HCT116 (cell line): ENCODE measurements at regions not wholly inside any gene's neighbourhood (a gene's known extent, or its start where the extent isn't known, plus 50 kb on each side); places are given as distances from the start of the nearest gene placed in this dataset.

Experiments
- ATAC-seq: fragments of 200-7000 bp; cut with Tn5 transposase; 2 replicates; pipeline ENCODE4 v1.9.1; 2020; ENCODE audit warnings: mild to moderate bottlenecking, moderate library complexity
- BruUV-seq: library from RNA; stranded (reverse); fragments of 400-500 nt; replicated peaks from 2 replicates; lab custom pipeline; 2021; lab: Mats Ljungman, UMichigan
- CTCF ChIA-PET: fragments of 300-600 bp; sonication (Branson Sonifier 250); formaldehyde crosslinking; loops from one replicate; lab custom pipeline; 2021; ENCODE audit warnings: antibody characterized with exemption; lab: Charles Lee
- POLR2A ChIA-PET: fragments of 300-600, 350-600 bp; sonication (Branson Sonifier 250); formaldehyde crosslinking; loops from one replicate; lab custom pipeline; 2021; ENCODE audit warnings: antibody characterized with exemption; lab: Charles Lee
- RAD21 ChIA-PET, 2 experiments: fragments of 300-600 bp; sonication (Branson Sonifier 250); formaldehyde crosslinking; loops; one replicate each; lab custom pipeline; 2023; ENCODE audit warnings: low total read pairs in 2 of 2; ENCODE audit not compliant: uncharacterized antibody in 2 of 2, unreplicated experiment in 2 of 2, low non-redundant PET in 1 of 2; lab: Charles Lee
- DNase-seq: peaks from one replicate; pipeline ENCODE4 v3.0.0-alpha.2; 2010; ENCODE audit warnings: low read depth, low spot score
- H2AFZ ChIP-seq: fragments of 200-600 bp; shearing (Covaris generic), sonication (generic); 2 replicates; pipeline ENCODE4 v1.6.1; 2017; ENCODE audit warnings: low read depth, mixed run types, mixed read lengths, antibody characterized with exemption, low read length; ENCODE audit not compliant: poor library complexity, severe bottlenecking
- H3K27ac ChIP-seq: 2 replicates; pipeline ENCODE4 v1.5.1; 2012; ENCODE audit warnings: low read depth, low read length
- H3K27me3 ChIP-seq: fragments of 200-600 bp; sonication (generic); 2 replicates; pipeline ENCODE4 v1.6.1; 2016; ENCODE audit warnings: mixed run types, low read length, mixed read lengths; ENCODE audit not compliant: insufficient read depth
- H3K36me3 ChIP-seq, 2 experiments: fragments of 200-500 bp in 1 of 2; fragments of 200-600 bp in 1 of 2; sonication (Bioruptor generic) in 1 of 2; sonication (generic) in 1 of 2; 2 replicates each; pipeline versions ENCODE4 v1.5.1 to v1.6.1; 2014 to 2016; ENCODE audit warnings: low read length in 2 of 2, inconsistent platforms in 1 of 2, mixed read lengths in 1 of 2, mixed run types in 1 of 2; ENCODE audit not compliant: insufficient read depth in 2 of 2, control insufficient read depth in 1 of 2
- H3K4me1 ChIP-seq, 2 experiments: fragments of 200-600 bp in 1 of 2; sonication (generic) in 1 of 2; 2 replicates each; pipeline versions ENCODE4 v1.5.1 to v1.6.1; 2012 to 2017; ENCODE audit warnings: low read length in 2 of 2, inconsistent platforms in 1 of 2, mild to moderate bottlenecking in 1 of 2, mixed read lengths in 1 of 2, mixed run types in 1 of 2, moderate library complexity in 1 of 2; ENCODE audit not compliant: insufficient read depth in 2 of 2, control insufficient read depth in 1 of 2
- H3K4me2 ChIP-seq: fragments of 200-600 bp; sonication (generic); 2 replicates; pipeline ENCODE4 v1.6.1; 2017; ENCODE audit warnings: mixed run types, low read length, mixed read lengths
- H3K4me3 ChIP-seq, 2 experiments: fragments of 200-600 bp in 1 of 2; sonication (generic) in 1 of 2; replicated peaks in 1 of 2; 2 replicates each; pipeline ENCODE4 v1.5.1; 2011 to 2016; ENCODE audit warnings: low read length in 2 of 2, control low read depth in 1 of 2, low read depth in 1 of 2, mild to moderate bottlenecking in 1 of 2, mixed read lengths in 1 of 2, mixed run types in 1 of 2
- H3K79me2 ChIP-seq: fragments of 200-600 bp; sonication (generic); 2 replicates; pipeline ENCODE4 v1.6.1; 2017; ENCODE audit warnings: mild to moderate bottlenecking, mixed run types, low read length, moderate library complexity, mixed read lengths; ENCODE audit not compliant: insufficient read depth
- H3K9ac ChIP-seq: fragments of 200-600 bp; sonication (generic); 2 replicates; pipeline ENCODE4 v1.6.1; 2016; ENCODE audit warnings: low read length, mixed read lengths
- H3K9me2 ChIP-seq: fragments of 200-600 bp; sonication (generic), shearing (Covaris generic); 2 replicates; pipeline ENCODE4 v1.6.1; 2017; ENCODE audit warnings: mixed run types, mild to moderate bottlenecking, moderate library complexity; ENCODE audit not compliant: insufficient read depth
- H3K9me3 ChIP-seq, 2 experiments: fragments of 200-500 bp in 1 of 2; fragments of 200-600 bp in 1 of 2; sonication (Bioruptor generic) in 1 of 2; sonication (generic) in 1 of 2; 2 replicates each; pipeline ENCODE4 v1.6.1; 2014 to 2017; ENCODE audit warnings: low read length in 2 of 2, mixed read lengths in 2 of 2, inconsistent platforms in 1 of 2, low read depth in 1 of 2, mild to moderate bottlenecking in 1 of 2, mixed run types in 1 of 2, moderate library complexity in 1 of 2; ENCODE audit not compliant: control insufficient read depth in 1 of 2, insufficient read depth in 1 of 2
- H4K20me1 ChIP-seq: fragments of 200-600 bp; sonication (generic), shearing (Covaris generic); 2 replicates; pipeline ENCODE4 v1.6.1; 2017; ENCODE audit warnings: mixed run types, mild to moderate bottlenecking, moderate library complexity; ENCODE audit not compliant: insufficient read depth
- ATF3 ChIP-seq: IDR thresholded peaks from 2 replicates; pipeline ENCODE4 v1.6.1; 2012
- CTCF ChIP-seq, 3 experiments: fragments of 200-600 bp in 1 of 3; sonication (generic) in 1 of 3; IDR thresholded peaks in 2 of 3; conservative IDR thresholded peaks in 1 of 3; 2 replicates each; pipeline ENCODE4 v1.5.1; 2012 to 2017; ENCODE audit warnings: low read depth in 2 of 3, low read length in 2 of 3, antibody characterized with exemption in 1 of 3, borderline replicate concordance in 1 of 3, control low read depth in 1 of 3, mild to moderate bottlenecking in 1 of 3, mixed read lengths in 1 of 3, mixed run types in 1 of 3, moderate library complexity in 1 of 3; ENCODE audit not compliant: insufficient read depth in 1 of 3
- ELF1 ChIP-seq: IDR thresholded peaks from 2 replicates; pipeline ENCODE4 v1.6.1; 2012; ENCODE audit warnings: low read depth, borderline replicate concordance
- FOSL1 ChIP-seq: IDR thresholded peaks from 2 replicates; pipeline ENCODE4 v1.6.1; 2012; ENCODE audit warnings: low read depth
- JUND ChIP-seq: IDR thresholded peaks from 2 replicates; pipeline ENCODE4 v1.6.1; 2012
- POLR2A ChIP-seq: IDR thresholded peaks from 2 replicates; pipeline ENCODE4 v1.7.0; 2011; ENCODE audit warnings: borderline replicate concordance; ENCODE audit not compliant: insufficient read depth, insufficient read length; ENCODE audit errors: extremely low read depth
- RAD21 ChIP-seq: IDR thresholded peaks from 2 replicates; pipeline ENCODE4 v1.6.1; 2012; ENCODE audit warnings: low read depth, mild to moderate bottlenecking
- SIN3A ChIP-seq: IDR thresholded peaks from 2 replicates; pipeline ENCODE4 v1.6.1; 2012; ENCODE audit warnings: low read depth
- SP1 ChIP-seq: IDR thresholded peaks from 2 replicates; pipeline ENCODE4 v1.6.1; 2012; ENCODE audit warnings: low read depth
- SRF ChIP-seq: IDR thresholded peaks from 2 replicates; pipeline ENCODE4 v1.6.1; 2012; ENCODE audit warnings: low read depth
- ZBTB33 ChIP-seq: IDR thresholded peaks from 2 replicates; pipeline ENCODE4 v1.6.1; 2011; ENCODE audit warnings: mild to moderate bottlenecking, low read length, moderate library complexity; ENCODE audit not compliant: insufficient replicate concordance; ENCODE audit errors: extremely low read depth
- ZFX ChIP-seq: fragments of 450-650 bp; IDR thresholded peaks from 2 replicates; pipeline ENCODE4 v1.6.1; 2017
- intact Hi-C: fragments of 100-400 bp; cut with micrococcal nuclease; formaldehyde crosslinking; loops from 2 replicates; pipeline ENCODE4 v1.10.0; 2022

- no TSS peak for BruUV-seq
- ChIA-PET CTCF (no interaction called here), POLR2A (no interaction called here), RAD21 (no interaction called here)
- peaks cover 29 to 38% of the 10 kb centered on the region in 2 experiments; a peak in 3 of 4 replicates for H3K9me3 ChIP-seq
- H3K79me2 ChIP-seq, result no peaks in the 10 kb centered on the region
- ATAC-seq, result no peak
- H3K9ac ChIP-seq, result no peak overlapping the region
- no peaks in the 10 kb centered on the region for H3K9me2 ChIP-seq
- H3K4me1 ChIP-seq, result no peaks in the 10 kb centered on the region
- no peak overlapping the region for H3K27ac ChIP-seq
- H3K4me3 ChIP-seq, result no peak overlapping the region
- no peaks in the 10 kb centered on the region for H3K27me3 ChIP-seq
- no peaks in the 10 kb centered on the region for H3K36me3 ChIP-seq
- no peaks in the 10 kb centered on the region for H4K20me1 ChIP-seq
- no peak for TF ChIP-seq ELF1
- TF ChIP-seq SIN3A, result no peak
- TF ChIP-seq ZFX, result no peak
- no peak for TF ChIP-seq SRF
- TF ChIP-seq FOSL1, result no peak
- no peak for TF ChIP-seq SP1
- no peak for TF ChIP-seq JUND
- TF ChIP-seq ATF3, result no peak
- no peak for TF ChIP-seq ZBTB33
- TF ChIP-seq CTCF (IDR thresholded peaks at IDR 0.05 in 2 of 3, conservative IDR thresholded peaks at IDR 0.05 in 1 of 3; ENCODE audit: borderline replicate concordance in 1 of 3, insufficient read depth in 1 of 3, low read depth in 2 of 3, low read length in 2 of 3), result no peak
- TF ChIP-seq RAD21, result no peak
- no peak for TF ChIP-seq POLR2A
- DNase-seq, result no peak
- intact Hi-C loops, result no loop called here
- no peak overlapping the region for H2AFZ ChIP-seq
- H3K4me2 ChIP-seq, result no peak overlapping the region
These were observed 602.9 kb downstream of the OLFM4 start for GRCh38 chr13:53631511-53631910.
